HCT116 (cell line): ENCODE measurements at regions not wholly inside any gene's neighbourhood (a gene's known extent, or its start where the extent isn't known, plus 50 kb on each side); places are given as distances from the start of the nearest gene placed in this dataset.

Source experiments
- CBX3 ChIP-seq: IDR thresholded peaks from 2 replicates; pipeline ENCODE4 v1.6.1; 2012; ENCODE audit warnings: low read depth
- EZH2 ChIP-seq: fragments of 200-600 bp; sonication (generic); IDR thresholded peaks from 2 replicates; pipeline ENCODE4 v1.6.1; 2017; ENCODE audit warnings: antibody characterized with exemption, mixed run types
- JUND ChIP-seq: IDR thresholded peaks from 2 replicates; pipeline ENCODE4 v1.6.1; 2012
- POLR2A ChIP-seq: IDR thresholded peaks from 2 replicates; pipeline ENCODE4 v1.7.0; 2011; ENCODE audit warnings: borderline replicate concordance; ENCODE audit not compliant: insufficient read depth, insufficient read length; ENCODE audit errors: extremely low read depth
- POLR2AphosphoS5 ChIP-seq: IDR thresholded peaks from 2 replicates; pipeline ENCODE4 v1.6.1; 2011; ENCODE audit warnings: mild to moderate bottlenecking, low read depth, low read length, moderate library complexity
- RAD21 ChIP-seq: IDR thresholded peaks from 2 replicates; pipeline ENCODE4 v1.6.1; 2012; ENCODE audit warnings: low read depth, mild to moderate bottlenecking
- TF ChIP-seq, protein P1 (sequence below), 3 experiments: fragments of 200-600 bp in 1 of 3; sonication (generic) in 1 of 3; IDR thresholded peaks in 2 of 3; conservative IDR thresholded peaks in 1 of 3; 2 replicates each; pipeline ENCODE4 v1.5.1; 2012 to 2017; ENCODE audit warnings: low read depth in 2 of 3, low read length in 2 of 3, antibody characterized with exemption in 1 of 3, borderline replicate concordance in 1 of 3, control low read depth in 1 of 3, mild to moderate bottlenecking in 1 of 3, mixed read lengths in 1 of 3, mixed run types in 1 of 3, moderate library complexity in 1 of 3; ENCODE audit not compliant: insufficient read depth in 1 of 3
- TF ChIP-seq, protein P2 (sequence below): IDR thresholded peaks from 2 replicates; pipeline ENCODE4 v1.6.1; 2011; ENCODE audit warnings: mild to moderate bottlenecking, low read length, moderate library complexity; ENCODE audit not compliant: insufficient replicate concordance; ENCODE audit errors: extremely low read depth

DNA sequence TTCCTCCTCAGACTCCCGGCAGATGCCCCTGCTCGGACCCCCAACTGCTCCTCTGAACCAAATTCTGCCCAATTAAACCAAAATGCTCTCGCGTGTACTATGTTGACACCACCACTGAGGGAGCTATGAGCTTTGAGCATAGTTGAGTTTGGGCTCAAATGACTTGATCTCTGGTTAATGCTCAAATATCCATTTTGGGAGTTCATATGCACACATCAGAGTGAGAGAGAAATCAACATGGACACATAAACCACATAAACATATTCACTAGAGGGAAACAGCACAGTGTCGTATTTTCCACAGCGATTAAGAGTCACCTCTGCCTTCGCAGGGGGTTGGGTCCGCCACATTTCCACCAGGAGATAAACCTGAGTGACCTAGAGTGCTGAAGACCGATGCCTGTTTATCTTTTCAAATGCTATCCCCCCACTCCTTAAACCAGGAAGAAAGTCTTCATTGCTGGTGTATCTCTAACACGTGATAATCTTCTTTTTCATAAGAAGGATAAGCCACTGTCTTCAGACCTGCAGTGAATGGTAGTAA is 59.4 kb upstream of the FOXN3 start:
- TF ChIP-seq, protein P1, sequence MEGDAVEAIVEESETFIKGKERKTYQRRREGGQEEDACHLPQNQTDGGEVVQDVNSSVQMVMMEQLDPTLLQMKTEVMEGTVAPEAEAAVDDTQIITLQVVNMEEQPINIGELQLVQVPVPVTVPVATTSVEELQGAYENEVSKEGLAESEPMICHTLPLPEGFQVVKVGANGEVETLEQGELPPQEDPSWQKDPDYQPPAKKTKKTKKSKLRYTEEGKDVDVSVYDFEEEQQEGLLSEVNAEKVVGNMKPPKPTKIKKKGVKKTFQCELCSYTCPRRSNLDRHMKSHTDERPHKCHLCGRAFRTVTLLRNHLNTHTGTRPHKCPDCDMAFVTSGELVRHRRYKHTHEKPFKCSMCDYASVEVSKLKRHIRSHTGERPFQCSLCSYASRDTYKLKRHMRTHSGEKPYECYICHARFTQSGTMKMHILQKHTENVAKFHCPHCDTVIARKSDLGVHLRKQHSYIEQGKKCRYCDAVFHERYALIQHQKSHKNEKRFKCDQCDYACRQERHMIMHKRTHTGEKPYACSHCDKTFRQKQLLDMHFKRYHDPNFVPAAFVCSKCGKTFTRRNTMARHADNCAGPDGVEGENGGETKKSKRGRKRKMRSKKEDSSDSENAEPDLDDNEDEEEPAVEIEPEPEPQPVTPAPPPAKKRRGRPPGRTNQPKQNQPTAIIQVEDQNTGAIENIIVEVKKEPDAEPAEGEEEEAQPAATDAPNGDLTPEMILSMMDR (IDR thresholded peaks at IDR 0.05 in 2 of 3, conservative IDR thresholded peaks at IDR 0.05 in 1 of 3; ENCODE audit: borderline replicate concordance in 1 of 3, insufficient read depth in 1 of 3, low read depth in 2 of 3, low read length in 2 of 3) = no peak
- no peak for TF ChIP-seq POLR2A
- TF ChIP-seq, protein P2, sequence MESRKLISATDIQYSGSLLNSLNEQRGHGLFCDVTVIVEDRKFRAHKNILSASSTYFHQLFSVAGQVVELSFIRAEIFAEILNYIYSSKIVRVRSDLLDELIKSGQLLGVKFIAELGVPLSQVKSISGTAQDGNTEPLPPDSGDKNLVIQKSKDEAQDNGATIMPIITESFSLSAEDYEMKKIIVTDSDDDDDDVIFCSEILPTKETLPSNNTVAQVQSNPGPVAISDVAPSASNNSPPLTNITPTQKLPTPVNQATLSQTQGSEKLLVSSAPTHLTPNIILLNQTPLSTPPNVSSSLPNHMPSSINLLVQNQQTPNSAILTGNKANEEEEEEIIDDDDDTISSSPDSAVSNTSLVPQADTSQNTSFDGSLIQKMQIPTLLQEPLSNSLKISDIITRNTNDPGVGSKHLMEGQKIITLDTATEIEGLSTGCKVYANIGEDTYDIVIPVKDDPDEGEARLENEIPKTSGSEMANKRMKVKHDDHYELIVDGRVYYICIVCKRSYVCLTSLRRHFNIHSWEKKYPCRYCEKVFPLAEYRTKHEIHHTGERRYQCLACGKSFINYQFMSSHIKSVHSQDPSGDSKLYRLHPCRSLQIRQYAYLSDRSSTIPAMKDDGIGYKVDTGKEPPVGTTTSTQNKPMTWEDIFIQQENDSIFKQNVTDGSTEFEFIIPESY = no peak
- no peak for TF ChIP-seq JUND
- TF ChIP-seq EZH2 = no peak
- no peak for TF ChIP-seq POLR2AphosphoS5
- no peak for TF ChIP-seq RAD21
- no peak for TF ChIP-seq CBX3
